SJSA1 (cell line): ENCODE measurements at regions not wholly inside any gene's neighbourhood (a gene's known extent, or its start where the extent isn't known, plus 50 kb on each side); places are given as distances from the start of the nearest gene placed in this dataset.
"Not testable (repeated sequence)": the region's sequence is repeated elsewhere in the genome, so short reads cannot be mapped to it uniquely, and the experiment has no call there.

Experiments used
- DNase-seq, 2 experiments: peaks; one replicate each; pipeline ENCODE4 v3.0.0-alpha.2; 2015 to 2020; ENCODE audit warnings: low spot score in 2 of 2, low read depth in 1 of 2
- H3K27ac ChIP-seq: fragments of 250-450 bp; sonication (Bioruptor Pico); 2 replicates; pipeline ENCODE4 v1.5.1; 2020; ENCODE audit warnings: mild to moderate bottlenecking, moderate library complexity
- H3K27me3 ChIP-seq: fragments of 250-450 bp; sonication (Bioruptor Pico); replicated peaks from 2 replicates; pipeline ENCODE4 v1.5.1; 2020; ENCODE audit warnings: mild to moderate bottlenecking, moderate library complexity
- H3K36me3 ChIP-seq: fragments of 250-450 bp; sonication (Bioruptor Pico); 2 replicates; pipeline ENCODE4 v1.5.1; 2020; ENCODE audit warnings: mild to moderate bottlenecking
- H3K4me1 ChIP-seq: fragments of 250-450 bp; sonication (Bioruptor Pico); replicated peaks from 2 replicates; pipeline ENCODE4 v1.6.1; 2021; ENCODE audit warnings: mild to moderate bottlenecking
- H3K4me3 ChIP-seq: fragments of 250-450 bp; sonication (Bioruptor Pico); 2 replicates; pipeline ENCODE4 v1.5.1; 2020; ENCODE audit warnings: mild to moderate bottlenecking
- H3K9me3 ChIP-seq: fragments of 250-450 bp; sonication (Bioruptor Pico); replicated peaks from 2 replicates; pipeline ENCODE4 v1.5.1; 2020; ENCODE audit warnings: mild to moderate bottlenecking

GRCh38 chr20:12093797-12094190, 176.1 kb downstream of the BTBD3 start:
- H3K27me3 ChIP-seq, H3K4me3 ChIP-seq, H3K9me3 ChIP-seq, DNase-seq, H3K4me1 ChIP-seq, H3K36me3 ChIP-seq, H3K27ac ChIP-seq: not testable (repeated sequence)

DNA sequence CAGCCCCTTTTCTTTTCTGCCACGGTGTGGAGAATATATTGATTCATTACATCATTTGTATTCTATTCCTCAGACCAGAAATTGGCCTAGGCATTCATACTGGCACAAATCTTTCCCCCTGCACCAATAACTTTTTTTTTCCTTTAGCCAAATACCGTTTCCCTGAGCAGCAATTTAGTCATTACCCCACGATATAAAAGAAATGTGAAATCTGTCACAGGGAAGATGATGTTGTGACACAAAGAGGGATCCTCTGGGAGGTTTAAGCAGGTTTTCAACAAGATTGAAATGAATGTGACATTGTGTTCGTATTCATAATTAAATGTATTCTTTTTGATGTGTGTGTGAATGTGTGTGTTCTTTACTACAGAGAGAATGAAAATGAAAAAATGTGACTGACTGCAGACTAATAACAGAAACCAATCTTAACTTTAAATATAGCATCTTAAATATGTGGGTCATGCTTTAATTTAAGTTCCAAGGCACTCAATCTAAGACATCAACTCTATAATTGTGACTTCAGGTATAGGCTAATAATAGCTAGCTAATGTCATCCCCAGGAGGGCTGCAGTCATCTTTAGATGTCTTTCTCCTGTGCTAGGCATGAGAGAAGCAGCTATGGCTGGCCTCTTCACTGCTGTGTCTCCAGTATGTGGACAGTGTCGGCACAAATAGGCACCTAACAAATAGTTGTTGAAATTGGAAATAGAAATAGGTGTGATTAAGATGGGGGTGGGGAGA, 177.7 kb downstream of the BTBD3 start:
- no peak overlapping the region for H3K4me3 ChIP-seq

GRCh38 chr20:12098421-12098820, 180.7 kb downstream of the BTBD3 start:
- Histone ChIP-seq H3K27ac (no peak overlapping the region), H3K4me3 (no peak overlapping the region), H3K36me3 (no peaks in the 10 kb centered on the region), H3K27me3 (no peaks in the 10 kb centered on the region), H3K4me1 (no peaks in the 10 kb centered on the region), H3K9me3 (no peaks in the 10 kb centered on the region; the same call in 1 of the 2 replicates)
- no peak for DNase-seq

More for the DNA sequence above, 177.7 kb downstream of the BTBD3 start:
- Histone ChIP-seq H3K27ac (no peak overlapping the region), H3K27me3 (no peaks in the 10 kb centered on the region), H3K4me1 (no peaks in the 10 kb centered on the region), H3K36me3 (no peaks in the 10 kb centered on the region), H3K9me3 (no peaks in the 10 kb centered on the region; the same call in 1 of the 2 replicates)
- no peak for DNase-seq

DNA sequence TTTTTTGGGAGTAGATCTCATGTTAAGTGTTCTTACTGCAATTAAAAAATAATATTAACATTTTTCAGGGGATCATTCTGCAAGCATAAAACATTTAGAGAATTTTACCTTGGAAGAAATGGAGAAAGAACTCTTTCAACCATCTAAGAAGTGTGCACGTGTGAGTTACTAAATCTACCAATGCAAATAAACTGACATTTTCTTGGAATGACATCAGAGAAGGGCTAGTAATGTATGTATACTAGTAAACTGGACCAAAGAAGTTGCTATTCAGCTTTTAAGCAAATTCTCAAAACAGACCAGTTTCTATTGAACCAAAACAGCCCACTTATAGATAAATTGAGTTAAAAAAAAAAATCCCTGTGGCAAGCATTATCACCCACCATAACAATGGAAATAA, 191.2 kb downstream of the BTBD3 start:
- Histone ChIP-seq H3K36me3 (no peaks in the 10 kb centered on the region), H3K4me3 (no peak overlapping the region), H3K4me1 (no peaks in the 10 kb centered on the region), H3K27ac (no peak overlapping the region), H3K9me3 (no peaks in the 10 kb centered on the region), H3K27me3 (no peaks in the 10 kb centered on the region)
- no peak for DNase-seq

DNA sequence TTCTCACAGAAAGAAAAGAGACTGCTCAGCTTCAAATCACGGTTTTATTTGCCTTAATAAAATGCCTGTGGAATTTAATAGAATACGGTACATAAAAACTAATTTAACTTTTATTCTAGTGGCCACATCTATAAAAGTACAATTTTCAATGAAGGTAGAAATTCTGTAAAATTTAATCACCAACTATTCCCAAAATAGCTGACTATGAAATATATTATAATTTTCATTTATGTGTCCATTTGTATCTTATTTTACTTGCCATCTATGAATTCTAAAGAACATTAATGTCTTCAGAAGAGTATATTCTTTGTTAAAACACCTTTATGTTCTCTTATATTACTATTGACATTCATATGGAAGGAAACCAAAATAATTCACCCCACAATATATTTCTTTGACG, 192.6 kb downstream of the BTBD3 start:
- Histone ChIP-seq H3K9me3 (no peaks in the 10 kb centered on the region), H3K4me1 (no peaks in the 10 kb centered on the region), H3K27me3 (no peaks in the 10 kb centered on the region), H3K36me3 (no peaks in the 10 kb centered on the region), H3K27ac (no peak overlapping the region), H3K4me3 (no peak overlapping the region)
- no peak for DNase-seq

- DNase-seq, result no peak
- H3K4me1 ChIP-seq, result no peaks in the 10 kb centered on the region
- no peaks in the 10 kb centered on the region for H3K36me3 ChIP-seq
- H3K9me3 ChIP-seq, result no peaks in the 10 kb centered on the region
- no peak overlapping the region for H3K27ac ChIP-seq
- H3K27me3 ChIP-seq, result no peaks in the 10 kb centered on the region
- no peak overlapping the region for H3K4me3 ChIP-seq
These were observed 193.0 kb downstream of the BTBD3 start for GRCh38 chr20:12110711-12111110.

- no peak for DNase-seq
- Histone ChIP-seq H3K4me3 (no peak overlapping the region), H3K27me3 (no peaks in the 10 kb centered on the region), H3K27ac (no peak overlapping the region), H3K9me3 (no peaks in the 10 kb centered on the region), H3K4me1 (no peaks in the 10 kb centered on the region), H3K36me3 (no peaks in the 10 kb centered on the region)
These were observed 193.9 kb downstream of the BTBD3 start for GRCh38 chr20:12111431-12112088.

DNA sequence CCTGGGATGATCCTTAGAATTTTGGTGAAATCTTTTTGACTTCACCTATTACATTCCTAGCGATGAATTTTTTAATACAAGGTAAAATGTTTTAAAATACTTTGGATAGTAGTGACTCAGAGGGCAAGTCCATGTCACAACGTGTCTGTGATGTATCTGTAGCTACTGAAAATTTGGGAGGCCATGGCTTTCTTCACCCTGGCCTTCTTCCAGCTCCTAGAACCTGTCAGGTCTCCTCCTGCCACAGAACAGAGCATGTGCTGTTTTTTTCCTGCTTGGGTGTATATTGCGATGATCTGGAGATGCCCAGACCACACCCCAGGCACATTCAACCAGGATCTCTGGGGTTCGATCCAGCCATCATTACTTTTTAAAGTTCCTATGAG, 194.4 kb downstream of the BTBD3 start:
- H3K36me3 ChIP-seq, result no peaks in the 10 kb centered on the region
- DNase-seq, result no peak
- H3K27me3 ChIP-seq, result no peaks in the 10 kb centered on the region
- H3K4me1 ChIP-seq, result no peaks in the 10 kb centered on the region
- H3K4me3 ChIP-seq, result no peak overlapping the region
- no peaks in the 10 kb centered on the region for H3K9me3 ChIP-seq
- H3K27ac ChIP-seq, result no peak overlapping the region

GRCh38 chr20:12112665-12113064, 195.0 kb downstream of the BTBD3 start:
- no peak for DNase-seq
- Histone ChIP-seq H3K4me1 (no peaks in the 10 kb centered on the region), H3K27me3 (no peaks in the 10 kb centered on the region), H3K27ac (no peak overlapping the region), H3K9me3 (no peaks in the 10 kb centered on the region), H3K4me3 (no peak overlapping the region), H3K36me3 (no peaks in the 10 kb centered on the region)

DNA sequence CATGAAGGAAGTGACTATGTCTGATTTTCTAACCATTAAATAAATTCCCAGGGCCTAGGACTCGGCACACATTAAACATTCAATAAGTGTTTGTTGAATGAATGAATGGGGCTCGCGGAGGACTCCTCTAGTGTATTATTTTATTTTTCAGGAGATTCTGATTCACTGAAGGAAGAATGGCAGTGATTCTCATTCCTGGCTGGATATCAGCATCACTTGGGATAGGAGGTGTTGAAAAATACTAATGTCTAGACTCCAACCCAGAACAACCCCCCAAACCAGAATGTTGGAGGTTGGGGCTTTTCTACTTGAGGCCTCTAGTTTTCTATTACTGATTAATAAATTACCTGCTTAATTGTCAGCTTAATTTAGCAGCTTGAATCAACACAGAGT, 195.4 kb downstream of the BTBD3 start:
- H3K9me3 ChIP-seq, result no peaks in the 10 kb centered on the region
- no peaks in the 10 kb centered on the region for H3K36me3 ChIP-seq
- H3K27me3 ChIP-seq, result no peaks in the 10 kb centered on the region
- no peak for DNase-seq
- no peaks in the 10 kb centered on the region for H3K4me1 ChIP-seq
- H3K4me3 ChIP-seq, result no peak overlapping the region
- no peak overlapping the region for H3K27ac ChIP-seq

- Histone ChIP-seq H3K27me3 (no peaks in the 10 kb centered on the region), H3K9me3 (no peaks in the 10 kb centered on the region)
- no peak for DNase-seq
These were observed 196.0 kb downstream of the BTBD3 start for GRCh38 chr20:12113468-12114371.

DNA sequence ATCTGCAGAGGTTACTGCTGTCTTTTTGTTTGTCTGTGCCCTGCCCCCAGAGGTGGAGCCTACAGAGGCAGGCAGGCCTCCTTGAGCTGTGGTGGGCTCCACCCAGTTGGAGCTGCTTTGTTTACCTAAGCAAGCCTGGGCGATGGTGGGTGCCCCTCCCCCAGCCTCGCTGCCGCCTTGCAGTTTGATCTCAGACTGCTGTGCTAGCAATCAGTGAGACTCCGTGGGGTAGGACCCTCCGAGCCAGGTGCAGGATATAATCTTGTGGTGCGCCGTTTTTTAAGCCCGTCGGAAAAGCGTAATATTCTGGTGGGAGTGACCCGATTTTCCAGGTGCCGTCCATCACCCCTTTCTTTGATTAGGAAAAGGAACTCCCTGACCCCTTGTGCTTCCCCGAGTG, 211.4 kb downstream of the BTBD3 start:
- not testable (repeated sequence) for H3K9me3 ChIP-seq, H3K27ac ChIP-seq, H3K27me3 ChIP-seq, H3K4me3 ChIP-seq, DNase-seq, H3K4me1 ChIP-seq, H3K36me3 ChIP-seq

More at GRCh38 chr20:12113468-12114371, 196.0 kb downstream of the BTBD3 start:
- H3K27ac ChIP-seq, result no peak overlapping the region
- H3K36me3 ChIP-seq, result no peaks in the 10 kb centered on the region
- H3K4me1 ChIP-seq, result no peaks in the 10 kb centered on the region
- H3K4me3 ChIP-seq, result no peak overlapping the region

DNA sequence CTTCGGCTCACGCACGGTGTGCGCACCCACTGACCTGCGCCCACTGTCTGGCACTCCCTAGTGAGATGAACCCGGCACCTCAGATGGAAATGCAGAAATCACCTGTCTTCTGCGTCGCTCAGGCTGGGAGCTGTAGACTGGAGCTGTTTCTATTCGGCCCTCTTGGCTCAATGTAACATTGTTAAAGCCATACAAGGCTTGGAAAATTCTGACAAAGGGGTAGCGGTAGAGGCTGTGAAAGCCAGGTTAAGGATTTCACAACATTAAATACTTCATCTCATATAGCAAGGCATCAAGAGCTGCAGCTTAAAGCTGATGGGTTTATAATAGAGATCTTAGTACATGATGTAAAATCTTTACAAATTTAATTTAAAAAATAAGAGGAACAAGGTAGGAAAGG, 211.8 kb downstream of the BTBD3 start:
- H3K4me1 ChIP-seq, DNase-seq, H3K4me3 ChIP-seq, H3K27me3 ChIP-seq, H3K27ac ChIP-seq, H3K9me3 ChIP-seq, H3K36me3 ChIP-seq: not testable (repeated sequence)

- DNase-seq, result no peak
- H3K9me3 ChIP-seq, result no peaks in the 10 kb centered on the region
- H3K27me3 ChIP-seq, result no peaks in the 10 kb centered on the region
- H3K4me1 ChIP-seq, result no peaks in the 10 kb centered on the region
- no peak overlapping the region for H3K27ac ChIP-seq
- no peaks in the 10 kb centered on the region for H3K36me3 ChIP-seq
- no peak overlapping the region for H3K4me3 ChIP-seq
These were observed 213.1 kb downstream of the BTBD3 start for GRCh38 chr20:12130781-12131180.
